GM23338 (cell line): ENCODE measurements at regions not wholly inside any gene's neighbourhood (a gene's known extent, or its start where the extent isn't known, plus 50 kb on each side); places are given as distances from the start of the nearest gene placed in this dataset.

Source experiments
- ATAC-seq: fragments of 200-7000 bp; cut with Tn5 transposase; 3 replicates; pipeline ENCODE4 v1.9.1; 2020
- DNase-seq: peaks from one replicate; pipeline ENCODE4 v3.0.0-alpha.2; 2015; ENCODE audit warnings: low spot score
- H2AFZ ChIP-seq: fragments of 200-600 bp; sonication (generic); 2 replicates; pipeline ENCODE4 v1.8.0; 2016; ENCODE audit warnings: antibody characterized with exemption, mild to moderate bottlenecking, moderate library complexity
- H3F3A ChIP-seq: fragments of 200-600 bp; sonication (generic); replicated peaks from 2 replicates; pipeline ENCODE4 v1.8.0; 2017; ENCODE audit warnings: antibody characterized with exemption, mixed run types, low read depth
- H3K27ac ChIP-seq: fragments of 200-600 bp; sonication (generic); 2 replicates; pipeline ENCODE4 v1.6.1; 2016; ENCODE audit warnings: low read depth
- H3K27me3 ChIP-seq: fragments of 200-600 bp; sonication (generic); 2 replicates; pipeline ENCODE4 v1.8.0; 2016; ENCODE audit warnings: mild to moderate bottlenecking, mixed run types, moderate library complexity; ENCODE audit not compliant: insufficient read depth
- H3K36me3 ChIP-seq: fragments of 200-600 bp; sonication (generic); 2 replicates; pipeline ENCODE4 v1.8.0; 2016; ENCODE audit warnings: mild to moderate bottlenecking; ENCODE audit not compliant: insufficient read depth
- H3K4me1 ChIP-seq: fragments of 200-600 bp; sonication (generic); 2 replicates; pipeline ENCODE4 v1.8.0; 2016; ENCODE audit warnings: mild to moderate bottlenecking, moderate library complexity; ENCODE audit not compliant: insufficient read depth
- H3K4me2 ChIP-seq: fragments of 200-600 bp; sonication (generic); 2 replicates; pipeline ENCODE4 v1.7.1; 2017; ENCODE audit warnings: mixed run types
- H3K4me3 ChIP-seq: fragments of 200-600 bp; sonication (generic); 2 replicates; pipeline ENCODE4 v1.6.1; 2016; ENCODE audit warnings: mixed run types
- H3K79me2 ChIP-seq: fragments of 200-600 bp; sonication (generic); replicated peaks from 2 replicates; pipeline ENCODE4 v1.8.0; 2017; ENCODE audit warnings: mild to moderate bottlenecking; ENCODE audit not compliant: insufficient read depth
- H3K9me2 ChIP-seq: fragments of 200-600 bp; sonication (generic); 2 replicates; pipeline ENCODE4 v1.8.0; 2017; ENCODE audit not compliant: insufficient read depth
- H4K20me1 ChIP-seq: fragments of 200-600 bp; sonication (generic); replicated peaks from 2 replicates; pipeline ENCODE4 v1.8.0; 2017; ENCODE audit warnings: mild to moderate bottlenecking; ENCODE audit not compliant: insufficient read depth
- H3K27ac Mint-ChIP-seq: 2 replicates; pipeline ENCODE4 v1.8.0; 2020; ENCODE audit warnings: inconsistent platforms, mild to moderate bottlenecking, moderate library complexity, mixed read lengths
- H3K27me3 Mint-ChIP-seq: 3 replicates; pipeline ENCODE4 v1.8.0; 2022; ENCODE audit warnings: low read depth, mild to moderate bottlenecking, moderate library complexity, mixed read lengths, inconsistent platforms; ENCODE audit not compliant: insufficient read depth, poor library complexity
- H3K36me3 Mint-ChIP-seq: 3 replicates; pipeline ENCODE4 v1.8.0; 2021; ENCODE audit warnings: low read depth, mild to moderate bottlenecking, inconsistent platforms, moderate library complexity, mixed read lengths
- H3K4me1 Mint-ChIP-seq: 3 replicates; pipeline ENCODE4 v1.8.0; 2020; ENCODE audit warnings: mild to moderate bottlenecking, inconsistent platforms, mixed read lengths
- H3K4me3 Mint-ChIP-seq: 3 replicates; pipeline ENCODE4 v1.8.0; 2021; ENCODE audit warnings: moderate library complexity, mild to moderate bottlenecking, inconsistent platforms, mixed read lengths
- H3K9me3 Mint-ChIP-seq: 3 replicates; pipeline ENCODE4 v1.8.0; 2020; ENCODE audit warnings: moderate library complexity, mild to moderate bottlenecking, inconsistent platforms, mixed read lengths
- CREB1 ChIP-seq: fragments of 250-450 bp; sonication (Bioruptor Pico); IDR thresholded peaks from 2 replicates; pipeline ENCODE4 v1.5.0; 2020; ENCODE audit warnings: low read depth, mild to moderate bottlenecking, moderate library complexity
- EZH2phosphoT487 ChIP-seq: fragments of 200-600 bp; sonication (generic); IDR thresholded peaks from one replicate; pipeline ENCODE4 v1.8.1; 2018; ENCODE audit warnings: antibody characterized with exemption; ENCODE audit not compliant: unreplicated experiment
- JUNB ChIP-seq: IDR thresholded peaks from one replicate; pipeline ENCODE4 v1.6.1; 2016; ENCODE audit warnings: antibody characterized with exemption; ENCODE audit not compliant: unreplicated experiment
- NANOG ChIP-seq: IDR thresholded peaks from 2 replicates; pipeline ENCODE4 v1.6.1; 2016; ENCODE audit warnings: antibody characterized with exemption, borderline replicate concordance
- STAT1 ChIP-seq: IDR thresholded peaks from one replicate; pipeline ENCODE4 v1.6.1; 2016; ENCODE audit warnings: antibody characterized with exemption; ENCODE audit not compliant: unreplicated experiment
- ZNF331 ChIP-seq: fragments of 250-450 bp; sonication (Bioruptor Pico); IDR thresholded peaks from 2 replicates; pipeline ENCODE4 v1.5.0; 2020; ENCODE audit warnings: low read depth, mild to moderate bottlenecking, moderate library complexity
- TF ChIP-seq, protein P1 (sequence below): IDR thresholded peaks from 2 replicates; pipeline ENCODE4 v1.6.1; 2016; ENCODE audit warnings: antibody characterized with exemption
- TF ChIP-seq, protein P2 (sequence below), 2 experiments: fragments of 200-600 bp in 1 of 2; sonication (generic) in 1 of 2; conservative IDR thresholded peaks; 2 replicates each; pipeline versions ENCODE4 v1.5.1 to v1.6.1; 2016 to 2017; ENCODE audit warnings: antibody characterized with exemption in 2 of 2, low read depth in 2 of 2, mild to moderate bottlenecking in 2 of 2, moderate library complexity in 1 of 2
- TF ChIP-seq, protein P3 (sequence below): IDR thresholded peaks from one replicate; pipeline ENCODE4 v1.6.1; 2018; ENCODE audit warnings: antibody characterized with exemption; ENCODE audit not compliant: unreplicated experiment

DNA sequence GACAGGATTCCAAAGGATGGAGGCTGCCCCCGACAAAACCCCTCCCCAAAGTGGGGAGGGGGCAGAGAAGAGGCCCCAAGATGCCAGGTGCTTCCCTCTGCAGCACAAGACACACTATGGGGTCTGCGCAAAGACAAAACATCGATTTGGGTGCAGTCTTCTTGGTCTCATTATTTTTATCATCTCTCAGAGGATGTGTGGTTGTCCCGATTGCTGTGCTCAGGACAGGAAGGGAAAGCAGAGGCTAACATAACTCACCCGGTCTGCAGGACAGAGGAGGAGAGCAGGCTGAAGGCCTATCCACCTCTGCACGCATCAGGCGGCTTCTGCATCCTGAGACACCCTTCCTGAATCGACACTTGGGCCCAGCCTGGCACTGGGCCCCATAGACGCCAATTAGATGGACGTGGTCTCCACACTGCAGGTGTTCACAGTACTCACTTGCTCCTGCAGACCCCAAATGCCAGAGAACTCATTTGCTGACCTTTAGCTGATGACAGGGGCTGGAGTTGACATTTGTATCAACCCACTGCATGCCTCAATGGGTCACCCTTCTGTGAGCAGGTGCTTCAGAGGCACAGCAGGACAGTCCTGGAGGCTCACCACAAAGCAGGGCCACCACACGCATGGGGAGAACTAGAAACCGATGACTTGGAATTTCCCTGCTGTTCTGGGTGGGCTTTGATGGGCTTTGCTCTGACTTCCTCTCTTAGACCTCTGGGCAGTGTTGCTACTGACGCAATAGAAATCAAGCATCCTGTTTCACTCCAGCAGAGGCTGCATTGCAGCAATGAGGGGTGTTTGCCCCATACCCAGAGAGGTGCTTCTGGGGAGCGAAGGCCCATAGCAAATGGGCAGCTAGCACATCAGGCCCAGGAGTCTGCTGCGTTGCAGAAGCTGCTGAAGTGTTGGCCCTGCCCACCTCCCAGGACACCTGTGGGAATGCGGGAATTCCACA lies 96.3 kb upstream of the ENPP6 start (continued):
- TF ChIP-seq, protein P1, sequence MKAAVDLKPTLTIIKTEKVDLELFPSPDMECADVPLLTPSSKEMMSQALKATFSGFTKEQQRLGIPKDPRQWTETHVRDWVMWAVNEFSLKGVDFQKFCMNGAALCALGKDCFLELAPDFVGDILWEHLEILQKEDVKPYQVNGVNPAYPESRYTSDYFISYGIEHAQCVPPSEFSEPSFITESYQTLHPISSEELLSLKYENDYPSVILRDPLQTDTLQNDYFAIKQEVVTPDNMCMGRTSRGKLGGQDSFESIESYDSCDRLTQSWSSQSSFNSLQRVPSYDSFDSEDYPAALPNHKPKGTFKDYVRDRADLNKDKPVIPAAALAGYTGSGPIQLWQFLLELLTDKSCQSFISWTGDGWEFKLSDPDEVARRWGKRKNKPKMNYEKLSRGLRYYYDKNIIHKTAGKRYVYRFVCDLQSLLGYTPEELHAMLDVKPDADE, result no peak
- TF ChIP-seq STAT1 (no peak), JUNB (no peak), EZH2phosphoT487 (no peak), ZNF331 (no peak)
- TF ChIP-seq, protein P2, sequence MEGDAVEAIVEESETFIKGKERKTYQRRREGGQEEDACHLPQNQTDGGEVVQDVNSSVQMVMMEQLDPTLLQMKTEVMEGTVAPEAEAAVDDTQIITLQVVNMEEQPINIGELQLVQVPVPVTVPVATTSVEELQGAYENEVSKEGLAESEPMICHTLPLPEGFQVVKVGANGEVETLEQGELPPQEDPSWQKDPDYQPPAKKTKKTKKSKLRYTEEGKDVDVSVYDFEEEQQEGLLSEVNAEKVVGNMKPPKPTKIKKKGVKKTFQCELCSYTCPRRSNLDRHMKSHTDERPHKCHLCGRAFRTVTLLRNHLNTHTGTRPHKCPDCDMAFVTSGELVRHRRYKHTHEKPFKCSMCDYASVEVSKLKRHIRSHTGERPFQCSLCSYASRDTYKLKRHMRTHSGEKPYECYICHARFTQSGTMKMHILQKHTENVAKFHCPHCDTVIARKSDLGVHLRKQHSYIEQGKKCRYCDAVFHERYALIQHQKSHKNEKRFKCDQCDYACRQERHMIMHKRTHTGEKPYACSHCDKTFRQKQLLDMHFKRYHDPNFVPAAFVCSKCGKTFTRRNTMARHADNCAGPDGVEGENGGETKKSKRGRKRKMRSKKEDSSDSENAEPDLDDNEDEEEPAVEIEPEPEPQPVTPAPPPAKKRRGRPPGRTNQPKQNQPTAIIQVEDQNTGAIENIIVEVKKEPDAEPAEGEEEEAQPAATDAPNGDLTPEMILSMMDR (conservative IDR thresholded peaks at IDR 0.05; ENCODE audit: low read depth in 2 of 2), result no peak

DNA sequence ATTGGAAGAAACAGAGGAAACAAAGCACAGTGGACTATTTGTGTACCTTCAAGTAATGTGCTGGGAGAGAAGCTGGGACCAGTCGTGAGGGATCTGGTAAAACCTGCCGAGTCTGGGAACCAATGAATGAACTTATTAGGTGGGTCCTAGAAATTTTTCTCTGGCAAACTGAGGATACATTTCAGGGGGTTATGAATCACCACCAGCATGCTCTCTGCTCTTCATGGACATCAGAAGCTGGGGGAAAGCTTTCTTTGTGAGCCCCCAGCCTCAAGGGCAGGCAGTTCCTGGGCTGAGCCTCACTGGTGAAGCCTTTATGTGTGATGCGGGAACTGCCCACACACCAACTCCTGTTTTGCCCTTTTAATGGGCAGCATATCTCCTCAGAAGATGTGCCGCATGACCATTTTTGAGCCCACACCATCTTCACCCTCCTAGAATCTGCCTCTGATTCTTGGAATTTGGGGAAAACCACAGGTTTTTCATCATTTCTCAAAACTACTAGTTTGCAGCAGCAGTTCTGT lies 95.4 kb upstream of the ENPP6 start:
- no peaks in the 10 kb centered on the region for H3K27me3 ChIP-seq
- no peak overlapping the region for H3K4me2 ChIP-seq
- H3K4me1 Mint-ChIP-seq, result peaks cover 18% of the 10 kb centered on the region
- no peaks in the 10 kb centered on the region; the same call in 2 of the 3 replicates for H3K9me3 Mint-ChIP-seq
- no peak overlapping the region for H3K4me3 ChIP-seq
- no peaks in the 10 kb centered on the region for H3K79me2 ChIP-seq
- no peak overlapping the region for H3K27ac ChIP-seq
- no peak for TF ChIP-seq NANOG
- TF ChIP-seq, protein P3, sequence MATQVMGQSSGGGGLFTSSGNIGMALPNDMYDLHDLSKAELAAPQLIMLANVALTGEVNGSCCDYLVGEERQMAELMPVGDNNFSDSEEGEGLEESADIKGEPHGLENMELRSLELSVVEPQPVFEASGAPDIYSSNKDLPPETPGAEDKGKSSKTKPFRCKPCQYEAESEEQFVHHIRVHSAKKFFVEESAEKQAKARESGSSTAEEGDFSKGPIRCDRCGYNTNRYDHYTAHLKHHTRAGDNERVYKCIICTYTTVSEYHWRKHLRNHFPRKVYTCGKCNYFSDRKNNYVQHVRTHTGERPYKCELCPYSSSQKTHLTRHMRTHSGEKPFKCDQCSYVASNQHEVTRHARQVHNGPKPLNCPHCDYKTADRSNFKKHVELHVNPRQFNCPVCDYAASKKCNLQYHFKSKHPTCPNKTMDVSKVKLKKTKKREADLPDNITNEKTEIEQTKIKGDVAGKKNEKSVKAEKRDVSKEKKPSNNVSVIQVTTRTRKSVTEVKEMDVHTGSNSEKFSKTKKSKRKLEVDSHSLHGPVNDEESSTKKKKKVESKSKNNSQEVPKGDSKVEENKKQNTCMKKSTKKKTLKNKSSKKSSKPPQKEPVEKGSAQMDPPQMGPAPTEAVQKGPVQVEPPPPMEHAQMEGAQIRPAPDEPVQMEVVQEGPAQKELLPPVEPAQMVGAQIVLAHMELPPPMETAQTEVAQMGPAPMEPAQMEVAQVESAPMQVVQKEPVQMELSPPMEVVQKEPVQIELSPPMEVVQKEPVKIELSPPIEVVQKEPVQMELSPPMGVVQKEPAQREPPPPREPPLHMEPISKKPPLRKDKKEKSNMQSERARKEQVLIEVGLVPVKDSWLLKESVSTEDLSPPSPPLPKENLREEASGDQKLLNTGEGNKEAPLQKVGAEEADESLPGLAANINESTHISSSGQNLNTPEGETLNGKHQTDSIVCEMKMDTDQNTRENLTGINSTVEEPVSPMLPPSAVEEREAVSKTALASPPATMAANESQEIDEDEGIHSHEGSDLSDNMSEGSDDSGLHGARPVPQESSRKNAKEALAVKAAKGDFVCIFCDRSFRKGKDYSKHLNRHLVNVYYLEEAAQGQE, result no peak
- TF ChIP-seq, protein P2 (conservative IDR thresholded peaks at IDR 0.05; ENCODE audit: low read depth in 2 of 2), result no peak
- TF ChIP-seq EZH2phosphoT487, result no peak
- no peak for TF ChIP-seq CREB1 (CRISPR knock-in tag)
- no peak for TF ChIP-seq STAT1
- TF ChIP-seq, protein P1, result no peak
- H3K4me3 Mint-ChIP-seq, result no peak overlapping the region
- H3K36me3 Mint-ChIP-seq, result no peaks in the 10 kb centered on the region; the same call in 2 of the 3 replicates
- peaks cover 17% of the 10 kb centered on the region for H3K9me2 ChIP-seq
- no peaks in the 10 kb centered on the region for H3F3A ChIP-seq
- H3K27me3 Mint-ChIP-seq, result peaks cover 15% of the 10 kb centered on the region
- DNase-seq (no peak), ATAC-seq (no peak)
- H3K36me3 ChIP-seq, result no peaks in the 10 kb centered on the region
- peaks cover 3% of the 10 kb centered on the region; the same call in 1 of the 2 replicates for H3K4me1 ChIP-seq
- H2AFZ ChIP-seq, result no peak overlapping the region; the same call in 1 of the 2 replicates
- no peak overlapping the region for H3K27ac Mint-ChIP-seq
- H4K20me1 ChIP-seq, result no peaks in the 10 kb centered on the region
